Activated CD4-positive, alpha-beta memory T cell treated with anti-CD3 and anti-CD28 coated beads, Interleukin-2, amount 10 ng/mL, durations not matched to agents 7 days and 5 days (primary cell): ENCODE measurements at regions not wholly inside any gene's neighbourhood (a gene's known extent, or its start where the extent isn't known, plus 50 kb on each side); places are given as distances from the start of the nearest gene placed in this dataset.

Experiments used
- CTCF ChIA-PET: fragments of 350-600 bp; sonication (Branson Sonifier 250); formaldehyde crosslinking; loops from one replicate; lab custom pipeline; 2021; ENCODE audit warnings: antibody characterized with exemption, inconsistent platforms; lab: Charles Lee
- POLR2A ChIA-PET: fragments of 350-600 bp; sonication (Branson Sonifier 250); formaldehyde crosslinking; loops from one replicate; lab custom pipeline; 2021; ENCODE audit warnings: antibody characterized with exemption; lab: Charles Lee
- DNase-seq: peaks from one replicate; pipeline ENCODE4 v3.0.0-alpha.2; 2020
- H3K27ac Mint-ChIP-seq: one replicate; pipeline ENCODE4 v1.8.0; 2021; ENCODE audit warnings: mild to moderate bottlenecking, mixed read lengths
- H3K27me3 Mint-ChIP-seq: one replicate; pipeline ENCODE4 v1.8.0; 2021; ENCODE audit warnings: mixed read lengths
- H3K36me3 Mint-ChIP-seq: one replicate; pipeline ENCODE4 v1.8.0; 2021; ENCODE audit warnings: low read depth, mixed read lengths
- H3K4me1 Mint-ChIP-seq: one replicate; pipeline ENCODE4 v1.8.0; 2021; ENCODE audit warnings: mixed read lengths
- H3K4me3 Mint-ChIP-seq: one replicate; pipeline ENCODE4 v1.8.0; 2021; ENCODE audit warnings: mild to moderate bottlenecking, mixed read lengths
- H3K9me3 Mint-ChIP-seq: one replicate; pipeline ENCODE4 v1.8.0; 2021; ENCODE audit warnings: mixed read lengths

- CTCF ChIA-PET = no interaction called here
- Mint-ChIP-seq H3K4me3 (no peak overlapping the region), H3K36me3 (no peaks in the 10 kb centered on the region), H3K27me3 (no peaks in the 10 kb centered on the region), H3K9me3 (no peaks in the 10 kb centered on the region), H3K4me1 (no peaks in the 10 kb centered on the region), H3K27ac (no peak overlapping the region)
- DNase-seq = no peak
- POLR2A ChIA-PET = no interaction called here
Measured at GRCh38 chr16:86428729-86429517, 81.4 kb upstream of the FOXF1 start.

- ChIA-PET CTCF (no interaction called here), POLR2A (no interaction called here)
- Mint-ChIP-seq H3K27me3 (no peaks in the 10 kb centered on the region), H3K4me3 (no peak overlapping the region), H3K27ac (no peak overlapping the region), H3K9me3 (no peaks in the 10 kb centered on the region), H3K4me1 (no peaks in the 10 kb centered on the region), H3K36me3 (no peaks in the 10 kb centered on the region)
- no peak for DNase-seq
Measured at GRCh38 chr16:86429663-86430062, 80.7 kb upstream of the FOXF1 start.

- Mint-ChIP-seq H3K27ac (no peak overlapping the region), H3K4me3 (no peak overlapping the region), H3K4me1 (no peaks in the 10 kb centered on the region), H3K27me3 (no peaks in the 10 kb centered on the region), H3K9me3 (no peaks in the 10 kb centered on the region), H3K36me3 (no peaks in the 10 kb centered on the region)
- DNase-seq = no peak
- ChIA-PET CTCF (no interaction called here), POLR2A (no interaction called here)
Measured at GRCh38 chr16:86430814-86431213, 79.5 kb upstream of the FOXF1 start.

GRCh38 chr16:86431540-86431939 lies 78.8 kb upstream of the FOXF1 start:
- CTCF ChIA-PET = no interaction called here

GRCh38 chr16:86432048-86432447 lies 78.3 kb upstream of the FOXF1 start:
- no peaks in the 10 kb centered on the region for H3K36me3 Mint-ChIP-seq
- no peaks in the 10 kb centered on the region for H3K27me3 Mint-ChIP-seq
- CTCF ChIA-PET = no interaction called here
- no peaks in the 10 kb centered on the region for H3K4me1 Mint-ChIP-seq
- H3K9me3 Mint-ChIP-seq = no peaks in the 10 kb centered on the region
- no peak for DNase-seq
- no peak overlapping the region for H3K4me3 Mint-ChIP-seq
- no peak overlapping the region for H3K27ac Mint-ChIP-seq
- POLR2A ChIA-PET = no interaction called here

More at GRCh38 chr16:86431540-86431939, 78.8 kb upstream of the FOXF1 start:
- POLR2A ChIA-PET = no interaction called here
- H3K27ac Mint-ChIP-seq = no peak overlapping the region
- no peak for DNase-seq
- H3K4me3 Mint-ChIP-seq = no peak overlapping the region
- no peaks in the 10 kb centered on the region for H3K36me3 Mint-ChIP-seq
- no peaks in the 10 kb centered on the region for H3K4me1 Mint-ChIP-seq
- no peaks in the 10 kb centered on the region for H3K9me3 Mint-ChIP-seq
- H3K27me3 Mint-ChIP-seq = no peaks in the 10 kb centered on the region

- Mint-ChIP-seq H3K27ac (no peak overlapping the region), H3K9me3 (no peaks in the 10 kb centered on the region), H3K4me3 (no peak overlapping the region), H3K27me3 (no peaks in the 10 kb centered on the region), H3K36me3 (no peaks in the 10 kb centered on the region), H3K4me1 (no peaks in the 10 kb centered on the region)
- no peak for DNase-seq
- ChIA-PET CTCF (no interaction called here), POLR2A (no interaction called here)
Measured at GRCh38 chr16:86432691-86433090, 77.6 kb upstream of the FOXF1 start.

- Mint-ChIP-seq H3K27me3 (no peaks in the 10 kb centered on the region), H3K36me3 (no peaks in the 10 kb centered on the region), H3K9me3 (no peaks in the 10 kb centered on the region), H3K4me1 (no peaks in the 10 kb centered on the region), H3K27ac (no peak overlapping the region), H3K4me3 (no peak overlapping the region)
- CTCF ChIA-PET = no interaction called here
- DNase-seq = no peak
- POLR2A ChIA-PET = no interaction called here
Measured at GRCh38 chr16:86436466-86437185, 73.7 kb upstream of the FOXF1 start.

GRCh38 chr16:86437348-86437747 lies 73.0 kb upstream of the FOXF1 start:
- no peak for DNase-seq
- Mint-ChIP-seq H3K27me3 (no peaks in the 10 kb centered on the region), H3K27ac (no peak overlapping the region), H3K4me3 (no peak overlapping the region), H3K36me3 (no peaks in the 10 kb centered on the region), H3K9me3 (no peaks in the 10 kb centered on the region), H3K4me1 (no peaks in the 10 kb centered on the region)
- ChIA-PET CTCF (no interaction called here), POLR2A (no interaction called here)

GRCh38 chr16:86442703-86443102 lies 67.6 kb upstream of the FOXF1 start:
- H3K27ac Mint-ChIP-seq = no peak overlapping the region
- ChIA-PET CTCF (no interaction called here), POLR2A (no interaction called here)
- H3K9me3 Mint-ChIP-seq = no peaks in the 10 kb centered on the region
- H3K27me3 Mint-ChIP-seq = peaks cover 5% of the 10 kb centered on the region
- H3K4me3 Mint-ChIP-seq = no peak overlapping the region
- H3K36me3 Mint-ChIP-seq = no peaks in the 10 kb centered on the region
- no peaks in the 10 kb centered on the region for H3K4me1 Mint-ChIP-seq
- no peak for DNase-seq

GRCh38 chr16:86443508-86444147 lies 66.7 kb upstream of the FOXF1 start:
- DNase-seq = no peak
- Mint-ChIP-seq H3K9me3 (no peaks in the 10 kb centered on the region), H3K4me1 (no peaks in the 10 kb centered on the region), H3K27ac (no peak overlapping the region), H3K4me3 (no peak overlapping the region), H3K36me3 (no peaks in the 10 kb centered on the region), H3K27me3 (peaks cover 5% of the 10 kb centered on the region)
- ChIA-PET CTCF (no interaction called here), POLR2A (no interaction called here)

GRCh38 chr16:86444261-86444660 lies 66.1 kb upstream of the FOXF1 start:
- H3K27me3 Mint-ChIP-seq = peaks cover 5% of the 10 kb centered on the region
- CTCF ChIA-PET = no interaction called here
- no peak overlapping the region for H3K4me3 Mint-ChIP-seq
- no peaks in the 10 kb centered on the region for H3K4me1 Mint-ChIP-seq
- no peak for DNase-seq
- POLR2A ChIA-PET = no interaction called here
- no peaks in the 10 kb centered on the region for H3K36me3 Mint-ChIP-seq
- H3K27ac Mint-ChIP-seq = no peak overlapping the region
- H3K9me3 Mint-ChIP-seq = no peaks in the 10 kb centered on the region

- no peak overlapping the region for H3K4me3 Mint-ChIP-seq
- peaks cover 5% of the 10 kb centered on the region for H3K27me3 Mint-ChIP-seq
- no peaks in the 10 kb centered on the region for H3K4me1 Mint-ChIP-seq
- no peaks in the 10 kb centered on the region for H3K36me3 Mint-ChIP-seq
- H3K9me3 Mint-ChIP-seq = no peaks in the 10 kb centered on the region
- H3K27ac Mint-ChIP-seq = no peak overlapping the region
- CTCF ChIA-PET = no interaction called here
- no peak for DNase-seq
- POLR2A ChIA-PET = no interaction called here
Measured at GRCh38 chr16:86444661-86445060, 65.7 kb upstream of the FOXF1 start.

GRCh38 chr16:86446279-86446678 lies 64.0 kb upstream of the FOXF1 start:
- Mint-ChIP-seq H3K36me3 (no peaks in the 10 kb centered on the region), H3K4me1 (no peaks in the 10 kb centered on the region), H3K4me3 (no peak overlapping the region), H3K27me3 (peaks cover 5% of the 10 kb centered on the region), H3K9me3 (no peaks in the 10 kb centered on the region), H3K27ac (no peak overlapping the region)
- POLR2A ChIA-PET = no interaction called here
- DNase-seq = no peak
- CTCF ChIA-PET = no interaction called here
